GM18511 (cell line): ENCODE measurements at regions not wholly inside any gene's neighbourhood (a gene's known extent, or its start where the extent isn't known, plus 50 kb on each side); places are given as distances from the start of the nearest gene placed in this dataset.
"Not testable (repeated sequence)": the region's sequence is repeated elsewhere in the genome, so short reads cannot be mapped to it uniquely, and the experiment has no call there.

Source experiments
- ATAC-seq: cut with Tn5 transposase; IDR thresholded peaks from one replicate; pipeline ENCODE4 v1.9.1; 2021; ENCODE audit warnings: mild to moderate bottlenecking, moderate library complexity; ENCODE audit not compliant: unreplicated experiment

GRCh38 chr5:173496129-173496882, 120.1 kb downstream of the BOD1 start:
- no peak for ATAC-seq

- no peak for ATAC-seq
These were observed 121.1 kb downstream of the BOD1 start for GRCh38 chr5:173495225-173495904.

- no peak for ATAC-seq
These were observed 122.0 kb downstream of the BOD1 start for GRCh38 chr5:173494446-173494845.

- ATAC-seq: no peak
These were observed 122.6 kb downstream of the BOD1 start for GRCh38 chr5:173493846-173494245.

- ATAC-seq: no peak
These were observed 123.4 kb downstream of the BOD1 start for GRCh38 chr5:173493040-173493439.

- no peak for ATAC-seq
These were observed 125.8 kb downstream of the BOD1 start for GRCh38 chr5:173490681-173491080.

GRCh38 chr5:173488144-173488543, 128.3 kb downstream of the BOD1 start:
- ATAC-seq: no peak

- no peak for ATAC-seq
These were observed 129.2 kb downstream of the BOD1 start for GRCh38 chr5:173487300-173487699.

- ATAC-seq: no peak
These were observed 129.9 kb downstream of the BOD1 start for GRCh38 chr5:173486355-173487225.

GRCh38 chr5:173484569-173484968, 131.9 kb downstream of the BOD1 start:
- no peak for ATAC-seq

- not testable (repeated sequence) for ATAC-seq
These were observed 132.9 kb downstream of the BOD1 start for GRCh38 chr5:173483599-173483998.

- ATAC-seq: no peak
These were observed 133.3 kb downstream of the BOD1 start for GRCh38 chr5:173483160-173483559.

GRCh38 chr5:173481821-173482220, 134.6 kb downstream of the BOD1 start:
- no peak for ATAC-seq

- no peak for ATAC-seq
These were observed 135.6 kb downstream of the BOD1 start for GRCh38 chr5:173480896-173481295.

GRCh38 chr5:173479711-173480110, 136.7 kb downstream of the BOD1 start:
- no peak for ATAC-seq

GRCh38 chr5:173477345-173478040, 139.0 kb downstream of the BOD1 start:
- ATAC-seq: no peak

- ATAC-seq: no peak
These were observed 140.7 kb downstream of the BOD1 start for GRCh38 chr5:173475780-173476179.

GRCh38 chr5:173474881-173475287, 141.6 kb downstream of the BOD1 start:
- ATAC-seq: no peak

GRCh38 chr5:173473288-173473687, 143.2 kb downstream of the BOD1 start:
- ATAC-seq: no peak

- no peak for ATAC-seq
These were observed 143.6 kb downstream of the BOD1 start for GRCh38 chr5:173472784-173473278.

GRCh38 chr5:173472164-173472563, 143.9 kb upstream of the STC2 start:
- ATAC-seq: no peak
